GM13977 (cell line): ENCODE measurements at regions not wholly inside any gene's neighbourhood (a gene's known extent, or its start where the extent isn't known, plus 50 kb on each side); places are given as distances from the start of the nearest gene placed in this dataset.

Experiments used
- DNase-seq: peaks from one replicate; pipeline ENCODE4 v3.0.0; 2012; ENCODE audit warnings: low spot score
- CTCF ChIP-seq: IDR thresholded peaks from 2 replicates; pipeline ENCODE4 v1.5.1; 2012; ENCODE audit warnings: mild to moderate bottlenecking, control low read depth; ENCODE audit not compliant: insufficient read depth; ENCODE audit errors: extremely low read depth, missing control alignments
- in situ Hi-C: fragments of 300-500 bp; cut with MboI; formaldehyde crosslinking; loops from one replicate; pipeline ENCODE4 v1.12.0; 2022; ENCODE audit warnings: low sequenced_read_pairs, low pct_unique_long_range_greater_than_20kb, mixed read lengths, inconsistent platforms; ENCODE audit not compliant: unreplicated experiment

GRCh38 chr1:58340185-58340584 is 206.3 kb downstream of the OMA1 start:
- DNase-seq: no peak
- in situ Hi-C loops: no loop called here
- no peak for TF ChIP-seq CTCF

- no peak for DNase-seq
- TF ChIP-seq CTCF: no peak
- in situ Hi-C loops: no loop called here
Measured at GRCh38 chr1:58338081-58338480, 208.4 kb downstream of the OMA1 start.

- no peak for TF ChIP-seq CTCF
- in situ Hi-C loops: no loop called here
- DNase-seq: no peak
Measured at GRCh38 chr1:58333511-58333910, 213.0 kb downstream of the OMA1 start.

- TF ChIP-seq CTCF: no peak
- in situ Hi-C loops: no loop called here
- no peak for DNase-seq
Measured at GRCh38 chr1:58331156-58331555, 215.4 kb downstream of the OMA1 start.

GRCh38 chr1:58325866-58326265 is 220.7 kb downstream of the OMA1 start:
- in situ Hi-C loops: no loop called here
- TF ChIP-seq CTCF: no peak
- no peak for DNase-seq

GRCh38 chr1:58324558-58324957 is 222.0 kb downstream of the OMA1 start:
- no peak for TF ChIP-seq CTCF
- DNase-seq: peak; percentile 5
- in situ Hi-C loops: no loop called here
